ACC112 (cell line): ENCODE measurements at regions not wholly inside any gene's neighbourhood (a gene's known extent, or its start where the extent isn't known, plus 50 kb on each side); places are given as distances from the start of the nearest gene placed in this dataset.

Source experiments
- H2AFZ ChIP-seq: fragments of 200-600 bp; sonication (generic); one replicate; pipeline ENCODE4 v1.6.0; 2017; ENCODE audit warnings: antibody characterized with exemption, low read length; ENCODE audit not compliant: unreplicated experiment
- H3K27ac ChIP-seq: fragments of 200-600 bp; sonication (generic); 2 replicates; pipeline ENCODE4 v1.5.1; 2014; ENCODE audit warnings: low read depth, mild to moderate bottlenecking, antibody characterized with exemption, low read length, moderate library complexity
- H3K27me3 ChIP-seq: fragments of 200-600 bp; sonication (generic); 2 replicates; pipeline ENCODE4 v1.6.1; 2014; ENCODE audit warnings: mild to moderate bottlenecking, antibody characterized with exemption, low read length, moderate library complexity, mixed read lengths; ENCODE audit not compliant: insufficient read depth
- H3K36me3 ChIP-seq: fragments of 200-600 bp; sonication (generic); 2 replicates; pipeline ENCODE4 v1.6.1; 2016; ENCODE audit warnings: mild to moderate bottlenecking, antibody characterized with exemption, low read length, moderate library complexity, mixed read lengths; ENCODE audit not compliant: insufficient read depth
- H3K4me1 ChIP-seq: fragments of 200-600 bp; sonication (generic); one replicate; pipeline ENCODE4 v1.6.1; 2016; ENCODE audit warnings: low read length, mixed read lengths; ENCODE audit not compliant: insufficient read depth, unreplicated experiment, control insufficient read depth
- H3K4me3 ChIP-seq: fragments of 200-600 bp; sonication (generic); 2 replicates; pipeline ENCODE4 v1.5.1; 2014; ENCODE audit warnings: mild to moderate bottlenecking, low read depth, low read length
- H3K79me2 ChIP-seq: fragments of 200-600 bp; sonication (generic); one replicate; pipeline ENCODE4 v1.6.0; 2016; ENCODE audit warnings: low read length; ENCODE audit not compliant: control insufficient read depth, unreplicated experiment, insufficient read depth

- Histone ChIP-seq H3K36me3 (no peaks in the 10 kb centered on the region), H3K27me3 (no peaks in the 10 kb centered on the region), H3K27ac (no peak overlapping the region), H3K4me1 (no peaks in the 10 kb centered on the region), H2AFZ (no peak overlapping the region), H3K79me2 (no peaks in the 10 kb centered on the region), H3K4me3 (no peak overlapping the region)
Observed at GRCh38 chr2:120660056-120660694, 75.5 kb upstream of the GLI2 start.

- no peaks in the 10 kb centered on the region for H3K36me3 ChIP-seq
Observed at GRCh38 chr2:120660771-120661459, 74.8 kb upstream of the GLI2 start.

GRCh38 chr2:120661551-120661950, 74.1 kb upstream of the GLI2 start:
- Histone ChIP-seq H3K27me3 (no peaks in the 10 kb centered on the region), H3K79me2 (no peaks in the 10 kb centered on the region), H2AFZ (no peak overlapping the region), H3K36me3 (no peaks in the 10 kb centered on the region), H3K27ac (no peak overlapping the region), H3K4me3 (no peak overlapping the region), H3K4me1 (no peaks in the 10 kb centered on the region)

More at GRCh38 chr2:120660771-120661459, 74.8 kb upstream of the GLI2 start:
- Histone ChIP-seq H3K4me3 (no peak overlapping the region), H3K79me2 (no peaks in the 10 kb centered on the region), H2AFZ (no peak overlapping the region), H3K27ac (no peak overlapping the region), H3K4me1 (no peaks in the 10 kb centered on the region), H3K27me3 (no peaks in the 10 kb centered on the region)

GRCh38 chr2:120662046-120662445, 73.6 kb upstream of the GLI2 start:
- no peaks in the 10 kb centered on the region for H3K27me3 ChIP-seq
- no peaks in the 10 kb centered on the region for H3K36me3 ChIP-seq
- no peaks in the 10 kb centered on the region for H3K79me2 ChIP-seq
- H3K4me3 ChIP-seq = no peak overlapping the region
- H2AFZ ChIP-seq = no peak overlapping the region
- no peak overlapping the region for H3K27ac ChIP-seq
- no peaks in the 10 kb centered on the region for H3K4me1 ChIP-seq

- no peak overlapping the region for H2AFZ ChIP-seq
- no peaks in the 10 kb centered on the region for H3K27me3 ChIP-seq
- H3K79me2 ChIP-seq = no peaks in the 10 kb centered on the region
- no peak overlapping the region for H3K27ac ChIP-seq
- H3K4me1 ChIP-seq = no peaks in the 10 kb centered on the region
- no peaks in the 10 kb centered on the region for H3K36me3 ChIP-seq
- no peak overlapping the region for H3K4me3 ChIP-seq
Observed at GRCh38 chr2:120662746-120663145, 72.9 kb upstream of the GLI2 start.

GRCh38 chr2:120666433-120666832, 69.2 kb upstream of the GLI2 start:
- Histone ChIP-seq H3K4me3 (no peak overlapping the region), H2AFZ (no peak overlapping the region), H3K4me1 (no peaks in the 10 kb centered on the region), H3K79me2 (no peaks in the 10 kb centered on the region), H3K36me3 (no peaks in the 10 kb centered on the region), H3K27ac (no peak overlapping the region), H3K27me3 (no peaks in the 10 kb centered on the region)

GRCh38 chr2:120667981-120668380, 67.7 kb upstream of the GLI2 start:
- Histone ChIP-seq H3K36me3 (no peaks in the 10 kb centered on the region), H3K27me3 (no peaks in the 10 kb centered on the region), H2AFZ (no peak overlapping the region), H3K4me1 (no peaks in the 10 kb centered on the region), H3K79me2 (no peaks in the 10 kb centered on the region), H3K27ac (no peak overlapping the region), H3K4me3 (no peak overlapping the region)

GRCh38 chr2:120669121-120669952, 66.3 kb upstream of the GLI2 start:
- no peaks in the 10 kb centered on the region for H3K36me3 ChIP-seq
- H3K79me2 ChIP-seq = no peaks in the 10 kb centered on the region
- no peaks in the 10 kb centered on the region for H3K27me3 ChIP-seq
- no peak overlapping the region for H3K4me3 ChIP-seq
- no peak overlapping the region for H3K27ac ChIP-seq
- H2AFZ ChIP-seq = no peak overlapping the region
- H3K4me1 ChIP-seq = no peaks in the 10 kb centered on the region

- Histone ChIP-seq H3K27me3 (no peaks in the 10 kb centered on the region), H3K4me3 (no peak overlapping the region), H2AFZ (no peak overlapping the region), H3K36me3 (no peaks in the 10 kb centered on the region), H3K79me2 (no peaks in the 10 kb centered on the region), H3K27ac (no peak overlapping the region), H3K4me1 (no peaks in the 10 kb centered on the region)
Observed at GRCh38 chr2:120669971-120670370, 65.7 kb upstream of the GLI2 start.

- Histone ChIP-seq H3K79me2 (no peaks in the 10 kb centered on the region), H3K27ac (no peak overlapping the region), H3K36me3 (no peaks in the 10 kb centered on the region), H3K4me1 (no peaks in the 10 kb centered on the region), H3K4me3 (no peak overlapping the region), H3K27me3 (no peaks in the 10 kb centered on the region), H2AFZ (no peak overlapping the region)
Observed at GRCh38 chr2:120670371-120670770, 65.3 kb upstream of the GLI2 start.
